GM23338 (cell line): ENCODE measurements at regions not wholly inside any gene's neighbourhood (a gene's known extent, or its start where the extent isn't known, plus 50 kb on each side); places are given as distances from the start of the nearest gene placed in this dataset.

Experiments
- ATAC-seq: fragments of 200-7000 bp; cut with Tn5 transposase; 3 replicates; pipeline ENCODE4 v1.9.1; 2020
- DNase-seq: peaks from one replicate; pipeline ENCODE4 v3.0.0-alpha.2; 2015; ENCODE audit warnings: low spot score
- H2AFZ ChIP-seq: fragments of 200-600 bp; sonication (generic); 2 replicates; pipeline ENCODE4 v1.8.0; 2016; ENCODE audit warnings: antibody characterized with exemption, mild to moderate bottlenecking, moderate library complexity
- H3F3A ChIP-seq: fragments of 200-600 bp; sonication (generic); replicated peaks from 2 replicates; pipeline ENCODE4 v1.8.0; 2017; ENCODE audit warnings: antibody characterized with exemption, mixed run types, low read depth
- H3K27ac ChIP-seq: fragments of 200-600 bp; sonication (generic); 2 replicates; pipeline ENCODE4 v1.6.1; 2016; ENCODE audit warnings: low read depth
- H3K27me3 ChIP-seq: fragments of 200-600 bp; sonication (generic); 2 replicates; pipeline ENCODE4 v1.8.0; 2016; ENCODE audit warnings: mild to moderate bottlenecking, mixed run types, moderate library complexity; ENCODE audit not compliant: insufficient read depth
- H3K36me3 ChIP-seq: fragments of 200-600 bp; sonication (generic); 2 replicates; pipeline ENCODE4 v1.8.0; 2016; ENCODE audit warnings: mild to moderate bottlenecking; ENCODE audit not compliant: insufficient read depth
- H3K4me1 ChIP-seq: fragments of 200-600 bp; sonication (generic); 2 replicates; pipeline ENCODE4 v1.8.0; 2016; ENCODE audit warnings: mild to moderate bottlenecking, moderate library complexity; ENCODE audit not compliant: insufficient read depth
- H3K4me2 ChIP-seq: fragments of 200-600 bp; sonication (generic); 2 replicates; pipeline ENCODE4 v1.7.1; 2017; ENCODE audit warnings: mixed run types
- H3K4me3 ChIP-seq: fragments of 200-600 bp; sonication (generic); 2 replicates; pipeline ENCODE4 v1.6.1; 2016; ENCODE audit warnings: mixed run types
- H3K79me2 ChIP-seq: fragments of 200-600 bp; sonication (generic); replicated peaks from 2 replicates; pipeline ENCODE4 v1.8.0; 2017; ENCODE audit warnings: mild to moderate bottlenecking; ENCODE audit not compliant: insufficient read depth
- H3K9me2 ChIP-seq: fragments of 200-600 bp; sonication (generic); 2 replicates; pipeline ENCODE4 v1.8.0; 2017; ENCODE audit not compliant: insufficient read depth
- H4K20me1 ChIP-seq: fragments of 200-600 bp; sonication (generic); replicated peaks from 2 replicates; pipeline ENCODE4 v1.8.0; 2017; ENCODE audit warnings: mild to moderate bottlenecking; ENCODE audit not compliant: insufficient read depth
- H3K27ac Mint-ChIP-seq: 2 replicates; pipeline ENCODE4 v1.8.0; 2020; ENCODE audit warnings: inconsistent platforms, mild to moderate bottlenecking, moderate library complexity, mixed read lengths
- H3K27me3 Mint-ChIP-seq: 3 replicates; pipeline ENCODE4 v1.8.0; 2022; ENCODE audit warnings: low read depth, mild to moderate bottlenecking, moderate library complexity, mixed read lengths, inconsistent platforms; ENCODE audit not compliant: insufficient read depth, poor library complexity
- H3K36me3 Mint-ChIP-seq: 3 replicates; pipeline ENCODE4 v1.8.0; 2021; ENCODE audit warnings: low read depth, mild to moderate bottlenecking, inconsistent platforms, moderate library complexity, mixed read lengths
- H3K4me1 Mint-ChIP-seq: 3 replicates; pipeline ENCODE4 v1.8.0; 2020; ENCODE audit warnings: mild to moderate bottlenecking, inconsistent platforms, mixed read lengths
- H3K4me3 Mint-ChIP-seq: 3 replicates; pipeline ENCODE4 v1.8.0; 2021; ENCODE audit warnings: moderate library complexity, mild to moderate bottlenecking, inconsistent platforms, mixed read lengths
- H3K9me3 Mint-ChIP-seq: 3 replicates; pipeline ENCODE4 v1.8.0; 2020; ENCODE audit warnings: moderate library complexity, mild to moderate bottlenecking, inconsistent platforms, mixed read lengths
- CREB1 ChIP-seq: fragments of 250-450 bp; sonication (Bioruptor Pico); IDR thresholded peaks from 2 replicates; pipeline ENCODE4 v1.5.0; 2020; ENCODE audit warnings: low read depth, mild to moderate bottlenecking, moderate library complexity
- EZH2phosphoT487 ChIP-seq: fragments of 200-600 bp; sonication (generic); IDR thresholded peaks from one replicate; pipeline ENCODE4 v1.8.1; 2018; ENCODE audit warnings: antibody characterized with exemption; ENCODE audit not compliant: unreplicated experiment
- POLR2AphosphoS5 ChIP-seq: IDR thresholded peaks from 2 replicates; pipeline ENCODE4 v1.6.1; 2016; ENCODE audit warnings: antibody characterized with exemption, low read depth
- ZNF114 ChIP-seq: fragments of 250-450 bp; sonication (Bioruptor Pico); IDR thresholded peaks from 2 replicates; pipeline ENCODE4 v1.5.0; 2020; ENCODE audit warnings: mild to moderate bottlenecking, moderate library complexity
- ZNF331 ChIP-seq: fragments of 250-450 bp; sonication (Bioruptor Pico); IDR thresholded peaks from 2 replicates; pipeline ENCODE4 v1.5.0; 2020; ENCODE audit warnings: low read depth, mild to moderate bottlenecking, moderate library complexity
- ZNF462 ChIP-seq: fragments of 250-450 bp; sonication (Bioruptor Pico); IDR thresholded peaks from 2 replicates; pipeline ENCODE4 v1.5.0; 2020; ENCODE audit warnings: mild to moderate bottlenecking, moderate library complexity

- TF ChIP-seq ZNF462 (CRISPR knock-in tag) = no peak
Observed at GRCh38 chr11:27241311-27242122, 121.5 kb downstream of the CCDC34 start (continued).

- no peaks in the 10 kb centered on the region for H3K36me3 Mint-ChIP-seq
- no peak overlapping the region for H3K4me2 ChIP-seq
- no peak for TF ChIP-seq ZNF331 (CRISPR knock-in tag)
- TF ChIP-seq ZNF114 = no peak
- no peak for TF ChIP-seq EZH2phosphoT487
- TF ChIP-seq POLR2AphosphoS5 = no peak
- TF ChIP-seq CREB1 = no peak
- TF ChIP-seq ZNF462 (CRISPR knock-in tag) = no peak
Observed at GRCh38 chr11:27239305-27239942, 123.6 kb downstream of the CCDC34 start.

More at GRCh38 chr11:27239305-27239942, 123.6 kb downstream of the CCDC34 start:
- no peaks in the 10 kb centered on the region; the same call in 2 of the 3 replicates for H3K9me3 Mint-ChIP-seq
- H3K4me3 Mint-ChIP-seq = no peak overlapping the region
- Histone ChIP-seq H2AFZ (no peak overlapping the region; the same call in 1 of the 2 replicates), H3K9me2 (no peaks in the 10 kb centered on the region; the same call in 1 of the 2 replicates), H3F3A (no peaks in the 10 kb centered on the region), H3K27me3 (no peaks in the 10 kb centered on the region), H3K4me3 (no peak overlapping the region), H3K4me1 (peaks cover 5% of the 10 kb centered on the region; the same call in 1 of the 2 replicates), H3K79me2 (no peaks in the 10 kb centered on the region), H4K20me1 (no peaks in the 10 kb centered on the region), H3K27ac (no peak overlapping the region), H3K36me3 (peaks cover 6% of the 10 kb centered on the region; the same call in 1 of the 2 replicates)
- DNase-seq (no peak), ATAC-seq (no peak)
- no peak overlapping the region for H3K27ac Mint-ChIP-seq
- H3K4me1 Mint-ChIP-seq = peaks cover 12% of the 10 kb centered on the region
- H3K27me3 Mint-ChIP-seq = no peaks in the 10 kb centered on the region
